ENCODE measurements at regions not wholly inside any gene's neighbourhood (a gene's known extent, or its start where the extent isn't known, plus 50 kb on each side); places are given as distances from the start of the nearest gene placed in this dataset.
"Not testable (repeated sequence)": the region's sequence is repeated elsewhere in the genome, so short reads cannot be mapped to it uniquely, and the experiment has no call there.

GRCh38 chr10:123391275-123392028, 237.2 kb downstream of the BUB3 start:
- Histone ChIP-seq H3K36me3 (replicated peaks) (no peaks in the 10 kb centered on the region), H3K27me3 (replicated peaks) (no peaks in the 10 kb centered on the region)
- in situ Hi-C loops (cut with HindIII; ENCODE audit: low pct_ligation_motif_present, low sequenced_read_pairs), result no loop called here

DNA sequence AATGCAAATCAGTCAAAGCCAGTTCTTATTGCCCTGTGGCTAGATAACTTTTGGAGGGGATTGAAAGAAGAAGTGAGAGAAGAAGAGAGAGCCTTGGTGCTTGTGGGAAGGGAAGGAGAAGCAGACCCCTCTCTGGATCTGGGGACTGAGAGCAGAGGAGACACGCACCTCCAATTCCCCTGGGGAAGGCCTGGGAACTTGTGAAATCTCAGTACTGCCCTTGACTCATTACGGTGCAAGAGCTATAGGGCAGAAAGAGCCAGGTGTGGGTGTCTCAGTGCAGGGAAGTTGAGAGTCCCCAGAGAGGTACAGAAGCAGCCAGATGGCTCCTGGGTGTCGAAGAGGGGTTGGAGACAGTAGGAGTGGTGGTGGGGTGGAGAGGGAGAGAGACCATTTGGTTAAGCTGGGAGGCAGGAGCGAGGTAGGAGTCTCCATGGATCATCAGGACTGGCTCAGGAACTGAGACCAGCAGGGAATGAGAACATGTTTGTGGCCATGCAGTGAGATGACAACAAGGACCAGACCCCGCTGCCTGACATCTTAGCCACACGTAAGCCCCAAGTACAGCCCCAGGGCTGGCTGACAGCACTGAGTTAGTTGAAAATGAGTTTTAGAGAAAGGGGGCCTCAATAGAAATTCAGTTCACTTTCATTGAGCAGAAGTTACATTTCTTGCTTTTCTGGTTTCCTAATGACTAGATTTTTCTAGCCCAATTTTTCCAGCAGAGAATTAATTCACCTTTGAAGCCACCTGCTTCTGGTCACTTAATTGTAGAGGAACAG, 238.2 kb downstream of the BUB3 start:
- Histone ChIP-seq H3K27ac (no peak overlapping the region), H3K36me3 (replicated peaks) (no peaks in the 10 kb centered on the region), H3K27me3 (replicated peaks) (no peaks in the 10 kb centered on the region), H3K4me3 (ENCODE audit: low read depth, low read length) (no peak overlapping the region)
- in situ Hi-C loops (cut with HindIII; ENCODE audit: low pct_ligation_motif_present, low sequenced_read_pairs), result no loop called here
- TF ChIP-seq, protein P1, sequence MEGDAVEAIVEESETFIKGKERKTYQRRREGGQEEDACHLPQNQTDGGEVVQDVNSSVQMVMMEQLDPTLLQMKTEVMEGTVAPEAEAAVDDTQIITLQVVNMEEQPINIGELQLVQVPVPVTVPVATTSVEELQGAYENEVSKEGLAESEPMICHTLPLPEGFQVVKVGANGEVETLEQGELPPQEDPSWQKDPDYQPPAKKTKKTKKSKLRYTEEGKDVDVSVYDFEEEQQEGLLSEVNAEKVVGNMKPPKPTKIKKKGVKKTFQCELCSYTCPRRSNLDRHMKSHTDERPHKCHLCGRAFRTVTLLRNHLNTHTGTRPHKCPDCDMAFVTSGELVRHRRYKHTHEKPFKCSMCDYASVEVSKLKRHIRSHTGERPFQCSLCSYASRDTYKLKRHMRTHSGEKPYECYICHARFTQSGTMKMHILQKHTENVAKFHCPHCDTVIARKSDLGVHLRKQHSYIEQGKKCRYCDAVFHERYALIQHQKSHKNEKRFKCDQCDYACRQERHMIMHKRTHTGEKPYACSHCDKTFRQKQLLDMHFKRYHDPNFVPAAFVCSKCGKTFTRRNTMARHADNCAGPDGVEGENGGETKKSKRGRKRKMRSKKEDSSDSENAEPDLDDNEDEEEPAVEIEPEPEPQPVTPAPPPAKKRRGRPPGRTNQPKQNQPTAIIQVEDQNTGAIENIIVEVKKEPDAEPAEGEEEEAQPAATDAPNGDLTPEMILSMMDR (IDR thresholded peaks at IDR 0.05; ENCODE audit: low read depth, low read length, missing control alignments), result no peak
- DNase-seq, result no peak

More at GRCh38 chr10:123391275-123392028, 237.2 kb downstream of the BUB3 start:
- Histone ChIP-seq H3K27ac (no peak overlapping the region), H3K4me3 (ENCODE audit: low read depth, low read length) (no peak overlapping the region)
- no peak for DNase-seq
- TF ChIP-seq, protein P1 (IDR thresholded peaks at IDR 0.05; ENCODE audit: low read depth, low read length, missing control alignments), result no peak

DNA sequence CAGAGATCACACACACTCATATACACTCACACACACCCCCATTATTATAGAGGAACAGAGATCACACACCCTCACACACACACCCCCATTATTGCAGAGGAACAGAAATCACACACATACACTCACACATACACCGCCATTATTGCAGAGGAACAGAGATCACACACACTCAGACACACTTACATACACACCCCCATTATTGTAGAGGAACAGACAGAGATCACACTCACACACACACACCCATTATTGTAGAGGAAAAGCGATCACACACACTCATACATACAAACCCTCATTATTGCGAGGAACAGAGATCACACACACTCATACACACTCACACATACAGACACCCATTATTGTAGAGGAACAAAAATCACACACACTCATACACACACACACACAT, 239.0 kb downstream of the BUB3 start:
- Histone ChIP-seq H3K27me3 (replicated peaks) (no peaks in the 10 kb centered on the region), H3K36me3 (replicated peaks) (no peaks in the 10 kb centered on the region), H3K4me3 (ENCODE audit: low read depth, low read length) (no peak overlapping the region), H3K27ac (no peak overlapping the region)
- TF ChIP-seq, protein P1 (IDR thresholded peaks at IDR 0.05; ENCODE audit: low read depth, low read length, missing control alignments), result no peak
- no peak for DNase-seq
- in situ Hi-C loops (cut with HindIII; ENCODE audit: low pct_ligation_motif_present, low sequenced_read_pairs), result no loop called here

GRCh38 chr10:123394382-123394781, 240.2 kb downstream of the BUB3 start:
- Histone ChIP-seq H3K27ac (no peak overlapping the region), H3K36me3 (replicated peaks) (no peaks in the 10 kb centered on the region), H3K27me3 (replicated peaks) (no peaks in the 10 kb centered on the region), H3K4me3 (ENCODE audit: low read depth, low read length) (no peak overlapping the region)
- in situ Hi-C loops (cut with HindIII; ENCODE audit: low pct_ligation_motif_present, low sequenced_read_pairs), result no loop called here
- DNase-seq, result no peak
- TF ChIP-seq, protein P1 (IDR thresholded peaks at IDR 0.05; ENCODE audit: low read depth, low read length, missing control alignments), result no peak

DNA sequence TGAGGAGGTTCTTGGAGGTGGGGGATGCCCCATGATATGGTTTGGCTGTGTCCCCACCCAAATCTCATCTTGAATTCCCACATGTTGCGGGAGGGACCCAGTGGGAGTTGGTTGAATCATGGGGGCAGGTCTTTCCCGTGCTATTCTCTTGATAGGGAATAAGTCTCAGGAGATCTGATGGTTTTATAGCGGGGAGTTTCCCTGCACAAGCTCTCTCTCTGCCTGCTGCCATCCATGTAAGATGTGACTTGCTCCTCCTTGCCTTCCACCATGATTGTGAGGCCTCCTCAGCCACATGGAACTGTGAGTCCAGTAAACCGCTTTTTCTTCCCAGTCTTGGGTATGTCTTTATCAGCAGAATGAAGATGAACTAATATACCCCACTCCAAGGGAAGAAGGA, 241.0 kb downstream of the BUB3 start:
- H3K27ac ChIP-seq; in situ Hi-C loops (cut with HindIII; ENCODE audit: low pct_ligation_motif_present, low sequenced_read_pairs); H3K27me3 ChIP-seq (replicated peaks); DNase-seq; H3K36me3 ChIP-seq (replicated peaks); H3K4me3 ChIP-seq (ENCODE audit: low read depth, low read length): not testable (repeated sequence)

DNA sequence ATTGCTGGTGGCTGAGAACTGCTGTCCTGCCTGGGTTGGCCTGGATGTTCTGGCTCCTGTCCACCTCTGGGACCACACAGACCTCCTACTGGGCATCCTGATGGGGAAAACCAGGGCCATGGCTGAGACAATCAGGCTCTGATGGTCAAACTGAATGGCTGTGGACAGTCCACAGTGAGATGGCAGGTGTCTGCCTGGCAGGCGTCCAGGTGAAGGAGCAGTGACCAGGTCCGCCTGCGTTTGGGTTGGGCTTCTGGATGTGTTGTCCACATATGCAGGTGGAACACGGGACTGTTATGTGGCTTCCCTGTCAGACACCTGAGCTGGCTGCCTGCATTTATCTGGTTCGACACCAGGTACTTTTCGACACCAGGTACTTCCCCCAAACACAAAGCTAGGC, 241.7 kb downstream of the BUB3 start:
- DNase-seq, result no peak
- H3K27ac ChIP-seq, result no peak overlapping the region
- in situ Hi-C loops (cut with HindIII; ENCODE audit: low pct_ligation_motif_present, low sequenced_read_pairs), result no loop called here
- TF ChIP-seq, protein P1 (IDR thresholded peaks at IDR 0.05; ENCODE audit: low read depth, low read length, missing control alignments), result no peak
- H3K27me3 ChIP-seq (replicated peaks), result no peaks in the 10 kb centered on the region
- H3K36me3 ChIP-seq (replicated peaks), result no peaks in the 10 kb centered on the region
- no peak overlapping the region for H3K4me3 ChIP-seq (ENCODE audit: low read depth, low read length)

Data from brain microvascular endothelial cell (primary cell).